ENCODE measurements at regions not wholly inside any gene's neighbourhood (a gene's known extent, or its start where the extent isn't known, plus 50 kb on each side); places are given as distances from the start of the nearest gene placed in this dataset.
A peak's percentile ranks its signal among the peaks of the same experiment; 100 is the strongest.

- no peak for DNase-seq (ENCODE audit: low spot score)
Measured at GRCh38 chr14:85974602-85975001, 444.7 kb downstream of the FLRT2 start.

- no peak for DNase-seq (ENCODE audit: low spot score)
Measured at GRCh38 chr14:85963486-85963885, 433.5 kb downstream of the FLRT2 start.

GRCh38 chr14:85960756-85961155 is 430.8 kb downstream of the FLRT2 start:
- no peak for DNase-seq (ENCODE audit: low spot score)

GRCh38 chr14:85959063-85959462 is 429.1 kb downstream of the FLRT2 start:
- DNase-seq (ENCODE audit: low spot score): no peak

GRCh38 chr14:85958069-85958468 is 428.1 kb downstream of the FLRT2 start:
- DNase-seq (ENCODE audit: low spot score): no peak

- no peak for DNase-seq (ENCODE audit: low spot score)
Measured at GRCh38 chr14:85953265-85953664, 423.3 kb downstream of the FLRT2 start.

GRCh38 chr14:85948153-85948552 is 418.2 kb downstream of the FLRT2 start:
- DNase-seq (ENCODE audit: low spot score): no peak

- no peak for DNase-seq (ENCODE audit: low spot score)
Measured at GRCh38 chr14:85947461-85948139, 417.7 kb downstream of the FLRT2 start.

- no peak for DNase-seq (ENCODE audit: low spot score)
Measured at GRCh38 chr14:85943192-85943591, 413.2 kb downstream of the FLRT2 start.

- peak; percentile 32 for DNase-seq (ENCODE audit: low spot score)
Measured at GRCh38 chr14:85934886-85935254, 404.9 kb downstream of the FLRT2 start.

- DNase-seq (ENCODE audit: low spot score): peak; percentile 76
Measured at GRCh38 chr14:85934123-85934885, 404.4 kb downstream of the FLRT2 start.

GRCh38 chr14:85921241-85921640 is 391.3 kb downstream of the FLRT2 start:
- DNase-seq (ENCODE audit: low spot score): no peak

- DNase-seq (ENCODE audit: low spot score): no peak
Measured at GRCh38 chr14:85917716-85918115, 387.8 kb downstream of the FLRT2 start.

- no peak for DNase-seq (ENCODE audit: low spot score)
Measured at GRCh38 chr14:85915711-85916110, 385.8 kb downstream of the FLRT2 start.

GRCh38 chr14:85912141-85912540 is 382.2 kb downstream of the FLRT2 start:
- DNase-seq (ENCODE audit: low spot score): no peak

- DNase-seq (ENCODE audit: low spot score): no peak
Measured at GRCh38 chr14:85911044-85911443, 381.1 kb downstream of the FLRT2 start.

GRCh38 chr14:85909581-85909980 is 379.6 kb downstream of the FLRT2 start:
- no peak for DNase-seq (ENCODE audit: low spot score)

GRCh38 chr14:85907536-85907935 is 377.6 kb downstream of the FLRT2 start:
- no peak for DNase-seq (ENCODE audit: low spot score)

GRCh38 chr14:85897808-85898207 is 367.9 kb downstream of the FLRT2 start:
- no peak for DNase-seq (ENCODE audit: low spot score)

- DNase-seq (ENCODE audit: low spot score): no peak
Measured at GRCh38 chr14:85895603-85896002, 365.7 kb downstream of the FLRT2 start.

GRCh38 chr14:85892251-85892650 is 362.3 kb downstream of the FLRT2 start:
- no peak for DNase-seq (ENCODE audit: low spot score)

GRCh38 chr14:85883966-85884365 is 354.0 kb downstream of the FLRT2 start:
- DNase-seq (ENCODE audit: low spot score): no peak

GRCh38 chr14:85883101-85883500 is 353.2 kb downstream of the FLRT2 start:
- no peak for DNase-seq (ENCODE audit: low spot score)

GRCh38 chr14:85881935-85882334 is 352.0 kb downstream of the FLRT2 start:
- no peak for DNase-seq (ENCODE audit: low spot score)
